ENCODE measurements at regions not wholly inside any gene's neighbourhood (a gene's known extent, or its start where the extent isn't known, plus 50 kb on each side); places are given as distances from the start of the nearest gene placed in this dataset.

- no peaks in the 10 kb centered on the region for H4K20me1 ChIP-seq (ENCODE audit: insufficient read depth)
- no peak overlapping the region for H3K27ac ChIP-seq
- intact Hi-C loops (cut with micrococcal nuclease; ENCODE audit: unreplicated experiment): no loop called here
- H3K4me2 ChIP-seq: no peak overlapping the region
- H3K36me3 ChIP-seq (ENCODE audit: low read depth): no peaks in the 10 kb centered on the region
- TF ChIP-seq, protein P1, sequence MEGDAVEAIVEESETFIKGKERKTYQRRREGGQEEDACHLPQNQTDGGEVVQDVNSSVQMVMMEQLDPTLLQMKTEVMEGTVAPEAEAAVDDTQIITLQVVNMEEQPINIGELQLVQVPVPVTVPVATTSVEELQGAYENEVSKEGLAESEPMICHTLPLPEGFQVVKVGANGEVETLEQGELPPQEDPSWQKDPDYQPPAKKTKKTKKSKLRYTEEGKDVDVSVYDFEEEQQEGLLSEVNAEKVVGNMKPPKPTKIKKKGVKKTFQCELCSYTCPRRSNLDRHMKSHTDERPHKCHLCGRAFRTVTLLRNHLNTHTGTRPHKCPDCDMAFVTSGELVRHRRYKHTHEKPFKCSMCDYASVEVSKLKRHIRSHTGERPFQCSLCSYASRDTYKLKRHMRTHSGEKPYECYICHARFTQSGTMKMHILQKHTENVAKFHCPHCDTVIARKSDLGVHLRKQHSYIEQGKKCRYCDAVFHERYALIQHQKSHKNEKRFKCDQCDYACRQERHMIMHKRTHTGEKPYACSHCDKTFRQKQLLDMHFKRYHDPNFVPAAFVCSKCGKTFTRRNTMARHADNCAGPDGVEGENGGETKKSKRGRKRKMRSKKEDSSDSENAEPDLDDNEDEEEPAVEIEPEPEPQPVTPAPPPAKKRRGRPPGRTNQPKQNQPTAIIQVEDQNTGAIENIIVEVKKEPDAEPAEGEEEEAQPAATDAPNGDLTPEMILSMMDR (conservative IDR thresholded peaks at IDR 0.05): no peak
- TF ChIP-seq EZH2 (IDR thresholded peaks at IDR 0.05; ENCODE audit: low read depth): no peak
- H3F3A ChIP-seq (ENCODE audit: insufficient read depth, low read depth): no peaks in the 10 kb centered on the region
- no peak for DNase-seq
- ChIA-PET POLR2A (ENCODE audit: unreplicated experiment) (interaction anchor here (0.6 kb wide), 1 partner anchor 1155 kb away, joined by 9 read pairs; no protein-coding TSS in a partner anchor), CTCF (no interaction called here)
- H3K4me1 ChIP-seq (replicated peaks; ENCODE audit: insufficient read depth): no peaks in the 10 kb centered on the region
- peaks cover 11% of the 10 kb centered on the region; the same call in 1 of the 2 replicates for H3K27me3 ChIP-seq (ENCODE audit: insufficient read depth, low read depth)
- no peak overlapping the region for H2AFZ ChIP-seq
- no TSS peak for BruUV-seq (replicated peaks)
- H3K4me3 ChIP-seq: no peak overlapping the region
- H3K9me2 ChIP-seq (ENCODE audit: insufficient read depth): no peaks in the 10 kb centered on the region
- H3K9me3 ChIP-seq (ENCODE audit: insufficient read depth, low read depth): no peaks in the 10 kb centered on the region
- H3K79me2 ChIP-seq (ENCODE audit: low read depth): no peaks in the 10 kb centered on the region
Observed at GRCh38 chr20:55070001-55070400, 594.6 kb downstream of the DOK5 start.

DNA sequence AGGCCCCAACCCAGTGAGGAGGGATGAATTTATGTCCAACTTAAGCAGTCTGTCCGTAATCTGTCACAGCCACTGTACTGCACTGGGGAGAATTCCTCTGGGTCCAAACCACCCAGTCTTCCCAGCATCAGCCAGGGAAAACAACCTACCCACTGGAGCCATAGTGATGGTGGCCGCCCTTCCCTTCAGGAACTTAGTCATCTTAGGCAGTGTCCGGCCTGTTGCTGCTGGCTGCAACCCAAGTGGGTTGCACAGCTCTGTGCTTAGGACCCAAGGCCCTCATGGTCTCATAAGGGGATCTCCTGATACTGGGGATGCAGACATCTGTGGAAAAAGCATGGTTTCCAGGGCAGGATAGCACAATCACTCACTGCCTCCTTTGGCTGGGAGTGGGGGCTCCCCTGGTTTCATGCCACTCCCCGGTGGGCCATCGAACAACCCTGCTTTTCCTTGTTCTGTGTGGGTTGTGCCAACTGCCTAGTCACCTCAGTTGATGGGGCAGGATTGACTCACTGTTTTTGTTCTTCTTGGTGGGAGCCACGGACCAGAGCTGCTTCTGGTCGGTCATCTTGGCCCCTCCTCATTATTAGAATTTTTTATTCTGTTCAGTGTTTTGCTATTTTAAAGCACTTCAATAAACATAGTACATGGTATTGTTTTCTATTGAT, 591.9 kb downstream of the DOK5 start:
- CTCF ChIA-PET: no interaction called here
- no peaks in the 10 kb centered on the region for H3K27me3 ChIP-seq (ENCODE audit: insufficient read depth, low read depth)
- no peaks in the 10 kb centered on the region for H4K20me1 ChIP-seq (ENCODE audit: insufficient read depth)
- intact Hi-C loops (cut with micrococcal nuclease; ENCODE audit: unreplicated experiment): no loop called here
- no peak overlapping the region for H3K27ac ChIP-seq
- H2AFZ ChIP-seq: no peak overlapping the region
- no peaks in the 10 kb centered on the region for H3K4me1 ChIP-seq (replicated peaks; ENCODE audit: insufficient read depth)
- POLR2A ChIA-PET (ENCODE audit: unreplicated experiment): no interaction called here
- no TSS peak for BruUV-seq (replicated peaks)
- no peaks in the 10 kb centered on the region for H3K79me2 ChIP-seq (ENCODE audit: low read depth)
- H3F3A ChIP-seq (ENCODE audit: insufficient read depth, low read depth): no peaks in the 10 kb centered on the region
- no peaks in the 10 kb centered on the region for H3K36me3 ChIP-seq (ENCODE audit: low read depth)
- no peak for DNase-seq
- H3K4me2 ChIP-seq: no peak overlapping the region
- no peak overlapping the region for H3K4me3 ChIP-seq
- H3K9me2 ChIP-seq (ENCODE audit: insufficient read depth): no peaks in the 10 kb centered on the region
- TF ChIP-seq EZH2 (IDR thresholded peaks at IDR 0.05; ENCODE audit: low read depth): no peak
- TF ChIP-seq, protein P1 (conservative IDR thresholded peaks at IDR 0.05): no peak
- no peaks in the 10 kb centered on the region for H3K9me3 ChIP-seq (ENCODE audit: insufficient read depth, low read depth)

DNA sequence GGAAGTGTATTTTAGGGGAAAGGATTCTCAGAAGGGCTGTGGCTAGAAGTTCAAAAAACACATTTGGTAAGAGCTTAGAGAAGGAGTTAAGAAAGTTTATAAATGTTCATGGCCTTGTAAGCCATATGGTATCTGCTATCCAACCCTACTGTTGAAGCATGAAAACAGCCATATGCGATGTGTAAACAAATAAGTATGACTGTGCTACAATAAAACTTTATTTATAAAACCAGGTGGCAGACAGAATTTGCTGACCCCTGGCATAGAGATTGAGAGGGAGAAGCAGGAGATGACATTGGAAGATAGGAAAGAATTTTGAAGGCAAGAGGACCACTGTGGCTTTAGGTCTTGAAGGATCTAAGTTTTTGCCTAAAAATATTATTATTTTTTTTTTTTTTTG, 583.5 kb downstream of the DOK5 start:
- Histone ChIP-seq H4K20me1 (ENCODE audit: insufficient read depth) (no peaks in the 10 kb centered on the region), H3K36me3 (ENCODE audit: low read depth) (no peaks in the 10 kb centered on the region), H3K9me2 (ENCODE audit: insufficient read depth) (no peaks in the 10 kb centered on the region), H3K4me1 (replicated peaks; ENCODE audit: insufficient read depth) (no peaks in the 10 kb centered on the region), H3K4me2 (no peak overlapping the region), H2AFZ (no peak overlapping the region), H3K27me3 (ENCODE audit: insufficient read depth, low read depth) (no peaks in the 10 kb centered on the region; the same call in 1 of the 2 replicates), H3K4me3 (no peak overlapping the region), H3K27ac (no peak overlapping the region), H3K9me3 (ENCODE audit: insufficient read depth, low read depth) (no peaks in the 10 kb centered on the region), H3F3A (ENCODE audit: insufficient read depth, low read depth) (no peaks in the 10 kb centered on the region), H3K79me2 (ENCODE audit: low read depth) (no peaks in the 10 kb centered on the region)
- no peak for TF ChIP-seq EZH2 (IDR thresholded peaks at IDR 0.05; ENCODE audit: low read depth)
- TF ChIP-seq, protein P1 (conservative IDR thresholded peaks at IDR 0.05): no peak
- BruUV-seq (replicated peaks): no TSS peak
- DNase-seq: no peak
- CTCF ChIA-PET: no interaction called here
- intact Hi-C loops (cut with micrococcal nuclease; ENCODE audit: unreplicated experiment): no loop called here
- POLR2A ChIA-PET (ENCODE audit: unreplicated experiment): interaction anchor here (0.6 kb wide), 1 partner anchor 1590 kb away, joined by 4 read pairs; no protein-coding TSS in a partner anchor

Measured in PC-9 (cell line).